ENCODE measurements at regions not wholly inside any gene's neighbourhood (a gene's known extent, or its start where the extent isn't known, plus 50 kb on each side); places are given as distances from the start of the nearest gene placed in this dataset.
"Not testable (repeated sequence)": the region's sequence is repeated elsewhere in the genome, so short reads cannot be mapped to it uniquely, and the experiment has no call there.

- not testable (repeated sequence) for TF ChIP-seq BACH2 (CRISPR knock-in tag; IDR thresholded peaks at IDR 0.05; ENCODE audit: borderline replicate concordance); ZNF565 (CRISPR knock-in tag; conservative IDR thresholded peaks at IDR 0.05; ENCODE audit: low read depth); ARNTL (CRISPR knock-in tag; IDR thresholded peaks at IDR 0.05; ENCODE audit: borderline replicate concordance, low read depth)
Measured at GRCh38 chr21:6141138-6141474, 4380.3 kb upstream of the TPTE start.

Data from SK-N-SH treated with all-trans-retinoic acid at 6 μM for 48 hours (cell line).